NT2/D1 (cell line): ENCODE measurements at regions not wholly inside any gene's neighbourhood (a gene's known extent, or its start where the extent isn't known, plus 50 kb on each side); places are given as distances from the start of the nearest gene placed in this dataset.

ENCODE experiments used
- SUZ12 ChIP-seq: IDR thresholded peaks from 2 replicates; pipeline ENCODE4 v1.6.1; 2011; ENCODE audit not compliant: insufficient read length, insufficient read depth; ENCODE audit errors: extremely low read depth
- YY1 ChIP-seq: IDR thresholded peaks from 2 replicates; pipeline ENCODE4 v1.6.1; 2011; ENCODE audit not compliant: insufficient read length, insufficient read depth
- ZNF274 ChIP-seq: IDR thresholded peaks from 2 replicates; pipeline ENCODE4 v1.6.1; 2011; ENCODE audit warnings: mild to moderate bottlenecking, low read depth, low read length

DNA sequence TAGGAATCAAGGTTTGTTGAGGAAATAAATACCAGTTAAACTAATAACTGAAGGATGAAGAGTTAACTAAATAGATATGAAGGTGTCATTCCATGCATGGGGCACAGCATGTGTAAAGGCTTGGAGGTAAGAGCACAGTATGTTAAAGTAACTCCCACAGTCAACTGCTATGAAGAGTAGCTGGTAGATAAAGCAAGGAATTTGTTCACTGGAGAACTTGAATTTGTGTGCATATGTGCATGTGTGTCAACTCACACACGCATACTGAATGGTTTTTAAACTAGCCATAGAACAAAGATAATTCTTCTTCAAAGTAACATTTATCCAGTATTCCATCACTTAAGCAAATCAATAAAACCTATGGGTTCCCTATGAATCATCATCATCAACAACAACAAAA, 135.9 kb downstream of the FAM76B start:
- TF ChIP-seq ZNF274 (no peak), YY1 (no peak), SUZ12 (no peak)
